GM20431 (cell line): ENCODE measurements at regions not wholly inside any gene's neighbourhood (a gene's known extent, or its start where the extent isn't known, plus 50 kb on each side); places are given as distances from the start of the nearest gene placed in this dataset.
"Not testable (repeated sequence)": the region's sequence is repeated elsewhere in the genome, so short reads cannot be mapped to it uniquely, and the experiment has no call there.

Source experiments
- in situ Hi-C: fragments of 300-500 bp; cut with MseI, MboI; formaldehyde crosslinking; loops from one replicate; pipeline ENCODE4 v1.15.0; 2020; ENCODE audit warnings: low sequenced_read_pairs; ENCODE audit not compliant: unreplicated experiment

DNA sequence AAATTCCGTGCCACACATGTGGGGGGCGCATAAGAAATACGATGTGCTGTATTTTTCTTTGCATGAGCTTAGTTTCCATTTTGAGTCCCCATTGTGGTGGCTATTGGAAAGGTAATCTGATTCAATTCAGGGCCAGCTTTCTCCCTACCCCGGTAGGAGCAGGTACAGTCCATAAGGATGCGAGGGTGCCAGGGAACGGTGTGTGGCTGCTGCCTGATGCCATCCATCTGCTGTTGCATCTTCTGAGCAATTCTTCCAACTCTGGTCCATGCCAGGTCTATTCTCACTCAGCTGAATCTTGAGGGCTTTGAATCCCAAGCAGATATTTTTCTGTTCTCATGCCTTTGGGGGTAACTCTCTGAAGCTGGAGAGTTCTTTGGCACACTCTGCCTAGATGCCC lies 392.7 kb downstream of the AGTPBP1 start:
- in situ Hi-C loops = no loop called here

DNA sequence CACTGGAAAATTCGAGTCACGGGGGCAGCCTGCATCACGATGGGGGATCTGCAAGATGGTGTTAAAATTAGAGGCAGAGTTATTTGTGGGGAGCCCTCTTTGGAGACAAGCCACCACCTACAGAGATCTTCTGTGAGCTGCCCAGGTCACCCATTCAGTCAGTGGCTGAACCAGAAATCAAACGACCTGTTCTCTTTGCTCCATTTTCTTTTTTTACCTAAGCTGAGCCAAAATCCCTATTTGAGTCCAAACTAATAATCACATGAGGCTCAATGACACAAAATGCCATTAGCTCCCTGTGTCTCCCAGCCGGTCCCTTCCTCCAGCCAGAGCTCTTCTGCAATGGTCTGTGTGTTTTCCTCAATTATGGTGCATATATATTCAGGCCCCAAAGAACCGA lies 394.2 kb downstream of the AGTPBP1 start:
- in situ Hi-C loops = no loop called here

DNA sequence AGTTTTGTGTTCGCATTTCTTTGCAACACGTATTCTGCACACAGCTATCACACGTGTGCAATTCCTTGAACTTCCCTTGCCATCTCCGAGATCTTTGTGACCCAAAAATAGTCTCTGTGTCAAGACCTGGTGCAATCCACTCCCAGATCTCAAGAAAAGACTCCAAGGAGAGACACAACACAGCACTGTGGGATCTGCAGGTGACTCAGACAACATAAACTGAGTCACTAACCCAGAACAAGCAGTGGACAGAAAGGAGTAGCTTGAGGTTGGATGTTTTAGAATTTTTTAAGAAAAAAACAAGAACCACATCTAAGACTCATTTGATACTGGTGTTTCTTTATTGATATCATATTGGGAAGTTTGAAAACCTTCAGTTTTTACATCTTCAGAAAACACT lies 396.9 kb downstream of the AGTPBP1 start:
- in situ Hi-C loops = no loop called here

GRCh38 chr9:85339338-85339737 lies 402.4 kb downstream of the AGTPBP1 start:
- in situ Hi-C loops = no loop called here

- in situ Hi-C loops = no loop called here
Measured at GRCh38 chr9:85334228-85334627, 407.5 kb downstream of the AGTPBP1 start.

DNA sequence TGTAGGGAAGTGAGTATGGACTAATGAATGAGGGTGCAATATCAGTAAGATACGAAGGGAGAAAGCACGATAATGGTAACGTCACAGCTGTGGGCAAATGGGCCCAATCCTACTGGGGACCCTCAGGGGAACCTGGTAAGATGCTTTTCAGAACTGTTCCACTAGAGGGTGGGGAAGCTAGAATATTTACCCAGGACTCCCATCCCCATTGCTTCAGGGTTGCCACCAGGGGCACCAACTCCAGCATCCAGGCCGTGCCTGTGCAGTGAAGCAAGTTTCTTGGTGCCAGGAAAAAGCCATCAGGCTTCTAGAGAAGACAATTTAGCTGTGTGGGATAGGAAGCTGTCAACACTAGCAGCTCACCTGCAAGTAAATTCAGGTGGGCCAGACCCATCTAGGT lies 409.3 kb downstream of the AGTPBP1 start:
- in situ Hi-C loops = no loop called here

- in situ Hi-C loops = no loop called here
Measured at GRCh38 chr9:85331626-85332025, 410.1 kb downstream of the AGTPBP1 start.

GRCh38 chr9:85322592-85322991 lies 419.2 kb downstream of the AGTPBP1 start:
- in situ Hi-C loops = no loop called here

GRCh38 chr9:85321561-85321960 lies 420.2 kb downstream of the AGTPBP1 start:
- in situ Hi-C loops = no loop called here

DNA sequence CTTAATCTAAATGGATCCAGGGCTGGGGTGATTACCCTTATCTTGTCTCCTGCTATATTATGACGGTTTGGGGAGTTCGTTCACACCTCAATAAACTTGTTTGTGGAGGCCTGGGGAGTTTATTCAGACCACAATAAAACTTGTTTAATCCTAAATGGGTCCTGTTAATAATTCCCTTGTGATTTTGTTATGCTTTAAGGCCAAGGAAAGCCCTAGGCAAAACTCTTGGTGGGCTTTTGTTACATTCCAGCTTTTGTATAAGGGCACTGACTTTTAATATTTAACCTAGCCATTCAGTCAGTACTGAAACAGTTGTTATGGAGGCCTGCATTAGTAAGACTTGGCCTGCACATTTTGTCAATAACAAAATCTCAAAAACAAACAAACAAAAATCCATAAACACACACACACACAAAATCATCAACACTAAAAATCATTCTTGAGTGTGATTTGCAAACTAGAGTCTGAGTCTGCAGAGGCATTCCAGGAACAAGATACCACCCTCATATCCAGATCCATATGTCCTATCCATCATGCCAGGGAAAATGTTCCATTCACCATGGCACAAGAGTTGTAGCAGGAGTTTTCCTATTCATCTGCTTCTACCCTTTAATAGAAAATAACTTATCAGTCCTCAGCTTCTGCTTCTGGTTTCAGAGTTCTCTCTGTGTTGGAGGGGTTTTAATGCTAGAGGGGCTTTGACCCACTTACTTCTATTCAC lies 421.7 kb downstream of the AGTPBP1 start:
- in situ Hi-C loops = no loop called here

DNA sequence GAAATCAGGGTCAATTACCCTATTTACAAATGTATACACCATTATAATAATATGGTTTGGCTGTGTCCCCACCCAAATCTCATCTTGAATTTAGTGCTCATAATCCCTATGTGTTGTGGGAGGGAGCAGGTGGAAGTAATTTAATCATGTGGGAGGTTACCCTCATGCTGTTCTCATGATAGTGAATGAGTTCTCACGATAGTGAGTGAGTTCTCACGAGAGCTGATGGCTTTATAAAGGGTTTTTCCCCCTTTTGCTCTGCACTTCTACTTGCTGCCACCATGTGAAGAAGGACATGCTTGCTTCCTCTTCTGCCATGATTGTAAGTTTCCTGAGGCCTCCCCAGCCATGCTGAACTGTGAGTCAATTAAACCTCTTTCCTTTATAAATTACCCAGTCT lies 426.2 kb downstream of the AGTPBP1 start:
- in situ Hi-C loops = not testable (repeated sequence)

- in situ Hi-C loops = no loop called here
Measured at GRCh38 chr9:85310573-85310972, 431.2 kb downstream of the AGTPBP1 start.

- in situ Hi-C loops = no loop called here
Measured at GRCh38 chr9:85303757-85304134, 438.0 kb downstream of the AGTPBP1 start.

DNA sequence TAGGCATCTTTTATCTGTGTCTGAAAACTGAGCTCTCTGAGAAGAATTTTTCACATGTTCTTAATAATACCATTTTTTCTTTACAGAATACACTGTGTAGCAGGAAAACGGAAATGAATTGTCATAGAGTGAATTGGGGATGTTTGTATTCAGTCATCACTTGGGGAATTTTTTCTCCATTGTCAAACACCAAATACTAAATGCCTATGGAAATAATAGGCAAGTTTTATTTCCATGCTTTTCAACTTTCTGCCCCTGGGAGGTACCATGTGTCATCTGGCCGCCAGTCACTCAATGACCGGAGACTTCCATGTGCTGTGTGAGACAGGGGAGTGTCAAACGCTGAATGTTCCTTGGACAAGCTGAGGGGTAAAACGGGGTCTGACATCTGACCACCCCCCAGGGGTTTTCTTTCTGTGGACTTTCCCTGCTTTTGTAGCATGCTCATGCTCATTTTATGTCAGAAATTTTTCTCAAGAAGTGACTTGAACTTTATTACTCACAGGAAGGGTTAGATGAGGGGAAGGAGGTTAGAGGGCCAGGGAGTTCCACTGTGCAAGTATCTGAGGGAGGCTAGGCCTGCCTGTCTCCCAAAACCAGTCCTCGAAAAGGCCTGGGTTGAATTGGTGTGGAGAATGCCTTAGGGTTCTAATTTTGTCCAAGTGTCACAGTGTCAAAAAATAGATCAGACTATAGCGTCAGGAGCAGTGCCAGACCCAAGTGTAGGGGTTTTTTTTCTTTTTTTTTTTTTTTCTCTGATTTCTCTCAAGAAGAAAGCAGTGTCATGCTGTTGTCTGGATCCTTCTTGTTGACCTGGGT lies 438.6 kb downstream of the AGTPBP1 start:
- in situ Hi-C loops = no loop called here

GRCh38 chr9:85298499-85298898 lies 443.3 kb downstream of the AGTPBP1 start:
- in situ Hi-C loops = no loop called here

DNA sequence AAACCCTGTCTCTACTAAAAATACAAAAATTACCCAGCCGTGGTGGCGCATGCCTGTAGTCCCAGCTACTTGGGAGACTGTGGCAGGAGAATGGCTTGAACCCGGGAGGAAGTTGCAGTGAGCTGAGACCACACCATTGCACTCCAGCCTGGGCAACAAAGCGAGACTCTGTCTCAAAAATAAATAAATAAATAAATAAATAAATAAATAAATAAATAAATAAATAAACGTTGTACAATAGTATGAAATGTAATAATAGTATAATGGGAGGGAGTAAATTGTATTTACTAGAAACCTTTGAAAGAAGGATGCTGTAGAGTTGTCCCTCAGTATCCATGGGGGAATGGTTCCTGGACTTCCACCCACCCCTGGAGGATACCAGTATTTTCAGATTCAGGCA lies 446.5 kb downstream of the AGTPBP1 start:
- in situ Hi-C loops = not testable (repeated sequence)

- in situ Hi-C loops = no loop called here
Measured at GRCh38 chr9:85292261-85292660, 449.5 kb downstream of the AGTPBP1 start.

DNA sequence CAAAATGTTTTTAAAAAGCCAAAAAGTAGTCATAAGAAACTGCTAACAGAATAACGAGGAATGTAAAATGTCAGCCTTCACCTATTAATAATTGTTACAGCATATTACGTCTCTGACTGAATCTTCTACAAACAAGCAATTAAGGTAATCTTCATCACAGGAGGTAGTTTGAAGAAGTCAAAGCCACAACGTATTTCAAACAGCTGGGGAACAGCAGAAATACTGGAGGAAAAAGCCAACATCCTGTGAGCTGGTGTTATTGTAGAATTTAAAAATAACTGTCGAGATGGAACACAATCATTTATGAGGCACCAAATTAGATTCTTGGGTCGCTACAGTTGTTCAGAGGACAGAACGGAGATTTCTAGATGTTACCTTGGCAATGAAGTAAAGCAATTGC lies 450.5 kb downstream of the AGTPBP1 start:
- in situ Hi-C loops = no loop called here

DNA sequence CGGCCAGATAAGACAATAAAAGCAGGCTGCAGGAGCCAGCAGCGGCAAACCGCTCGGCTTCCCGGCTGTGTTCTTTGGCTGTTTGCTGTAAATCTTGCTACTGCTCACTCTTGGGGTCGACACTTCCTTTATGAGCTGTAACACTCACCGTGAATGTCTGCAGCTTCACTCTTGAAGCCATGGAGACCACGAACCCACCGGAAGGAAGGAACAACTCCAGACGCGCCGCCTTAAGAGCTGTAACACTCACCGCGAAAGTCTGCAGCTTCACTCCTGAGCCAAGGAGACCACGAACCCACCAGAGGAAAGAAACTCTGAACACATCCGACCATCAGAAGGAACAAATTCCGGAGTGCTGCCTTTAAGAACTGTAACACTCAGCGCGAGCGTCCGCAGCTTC lies 451.7 kb downstream of the AGTPBP1 start:
- in situ Hi-C loops = no loop called here

- in situ Hi-C loops = no loop called here
Measured at GRCh38 chr9:85289142-85289541, 452.6 kb downstream of the AGTPBP1 start.

- in situ Hi-C loops = no loop called here
Measured at GRCh38 chr9:85283421-85283820, 458.3 kb downstream of the AGTPBP1 start.

GRCh38 chr9:85278769-85279168 lies 463.0 kb downstream of the AGTPBP1 start:
- in situ Hi-C loops = no loop called here
